ENCODE measurements at regions not wholly inside any gene's neighbourhood (a gene's known extent, or its start where the extent isn't known, plus 50 kb on each side); places are given as distances from the start of the nearest gene placed in this dataset.
A peak's percentile ranks its signal among the peaks of the same experiment; 100 is the strongest.

DNA sequence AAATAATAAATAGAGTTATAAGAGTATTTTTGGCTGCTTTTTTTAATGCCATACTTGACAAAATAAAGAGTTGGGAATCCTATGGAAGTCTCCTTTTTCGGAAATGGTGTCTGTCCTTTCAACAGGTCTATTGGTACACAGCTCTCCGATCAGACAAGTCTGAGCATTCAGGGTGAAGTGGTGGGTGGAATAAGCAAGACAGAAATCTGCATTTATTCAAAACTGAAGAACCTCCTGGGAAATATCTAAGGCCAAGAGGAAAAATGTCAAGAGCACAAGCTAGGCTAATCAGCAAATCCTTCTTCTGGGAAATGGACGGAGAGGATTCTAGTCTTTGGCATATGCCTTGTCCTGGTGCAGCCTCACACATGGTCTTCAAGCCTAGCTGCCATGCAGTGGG, 309.0 kb downstream of the CENPC start:
- no peak for DNase-seq (ENCODE audit: low read depth)
- TF ChIP-seq, protein P1, sequence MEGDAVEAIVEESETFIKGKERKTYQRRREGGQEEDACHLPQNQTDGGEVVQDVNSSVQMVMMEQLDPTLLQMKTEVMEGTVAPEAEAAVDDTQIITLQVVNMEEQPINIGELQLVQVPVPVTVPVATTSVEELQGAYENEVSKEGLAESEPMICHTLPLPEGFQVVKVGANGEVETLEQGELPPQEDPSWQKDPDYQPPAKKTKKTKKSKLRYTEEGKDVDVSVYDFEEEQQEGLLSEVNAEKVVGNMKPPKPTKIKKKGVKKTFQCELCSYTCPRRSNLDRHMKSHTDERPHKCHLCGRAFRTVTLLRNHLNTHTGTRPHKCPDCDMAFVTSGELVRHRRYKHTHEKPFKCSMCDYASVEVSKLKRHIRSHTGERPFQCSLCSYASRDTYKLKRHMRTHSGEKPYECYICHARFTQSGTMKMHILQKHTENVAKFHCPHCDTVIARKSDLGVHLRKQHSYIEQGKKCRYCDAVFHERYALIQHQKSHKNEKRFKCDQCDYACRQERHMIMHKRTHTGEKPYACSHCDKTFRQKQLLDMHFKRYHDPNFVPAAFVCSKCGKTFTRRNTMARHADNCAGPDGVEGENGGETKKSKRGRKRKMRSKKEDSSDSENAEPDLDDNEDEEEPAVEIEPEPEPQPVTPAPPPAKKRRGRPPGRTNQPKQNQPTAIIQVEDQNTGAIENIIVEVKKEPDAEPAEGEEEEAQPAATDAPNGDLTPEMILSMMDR (IDR thresholded peaks at IDR 0.05; ENCODE audit: insufficient read depth, low read length, poor library complexity, severe bottlenecking) = no peak
- H3K36me3 ChIP-seq (ENCODE audit: control insufficient read depth, insufficient read depth, low read length) = no peaks in the 10 kb centered on the region
- H3K4me3 ChIP-seq (ENCODE audit: low read depth, low read length) = no peak overlapping the region
- no peaks in the 10 kb centered on the region for H3K27me3 ChIP-seq (ENCODE audit: control insufficient read depth, insufficient read depth, low read length)

DNA sequence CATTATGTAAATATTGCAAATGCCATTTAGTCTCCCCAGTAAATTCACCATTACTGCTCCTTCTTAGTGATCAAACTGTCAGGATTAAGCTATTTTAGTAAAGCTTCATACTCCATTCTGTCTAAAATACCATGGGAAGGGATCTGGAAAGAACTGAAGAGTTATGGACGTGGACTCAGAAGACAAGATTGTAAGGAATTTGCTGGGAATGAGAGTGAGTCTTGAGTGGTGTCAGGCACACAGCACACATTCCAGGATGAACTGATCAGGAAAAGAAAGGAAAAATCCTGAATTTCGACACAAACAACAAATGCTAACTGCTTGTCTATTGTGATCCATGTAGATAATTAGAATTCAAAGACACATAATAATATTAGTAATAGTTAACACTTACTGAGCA, 311.0 kb downstream of the CENPC start:
- H3K4me3 ChIP-seq (ENCODE audit: low read depth, low read length) = no peak overlapping the region
- DNase-seq (ENCODE audit: low read depth) = peak; percentile 10
- H3K27me3 ChIP-seq (ENCODE audit: control insufficient read depth, insufficient read depth, low read length) = no peaks in the 10 kb centered on the region
- no peaks in the 10 kb centered on the region for H3K36me3 ChIP-seq (ENCODE audit: control insufficient read depth, insufficient read depth, low read length)
- TF ChIP-seq, protein P1 (IDR thresholded peaks at IDR 0.05; ENCODE audit: insufficient read depth, low read length, poor library complexity, severe bottlenecking) = no peak

DNA sequence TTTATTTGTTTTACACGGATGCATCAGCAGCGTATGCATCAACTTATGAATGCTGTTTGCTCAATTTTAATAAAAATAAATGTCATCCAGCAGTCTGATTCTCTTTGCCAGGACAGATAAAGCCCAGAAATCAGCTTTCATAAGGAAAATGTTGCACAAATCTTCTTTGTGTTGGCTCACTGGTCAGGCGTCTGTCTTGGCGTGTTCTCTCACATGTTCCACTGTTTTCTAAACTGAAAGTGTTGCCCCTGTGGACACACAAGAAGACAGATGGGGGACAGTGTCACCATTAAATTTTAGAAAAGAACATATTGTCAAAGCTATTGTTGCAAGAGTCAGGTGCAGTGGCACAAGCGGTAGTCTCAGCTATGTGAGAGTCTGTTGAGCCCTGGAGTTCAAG, 316.2 kb downstream of the CENPC start:
- DNase-seq (ENCODE audit: low read depth) = no peak
- TF ChIP-seq, protein P1 (IDR thresholded peaks at IDR 0.05; ENCODE audit: insufficient read depth, low read length, poor library complexity, severe bottlenecking) = no peak
- no peaks in the 10 kb centered on the region for H3K36me3 ChIP-seq (ENCODE audit: control insufficient read depth, insufficient read depth, low read length)
- H3K27me3 ChIP-seq (ENCODE audit: control insufficient read depth, insufficient read depth, low read length) = no peaks in the 10 kb centered on the region
- no peak overlapping the region for H3K4me3 ChIP-seq (ENCODE audit: low read depth, low read length)

DNA sequence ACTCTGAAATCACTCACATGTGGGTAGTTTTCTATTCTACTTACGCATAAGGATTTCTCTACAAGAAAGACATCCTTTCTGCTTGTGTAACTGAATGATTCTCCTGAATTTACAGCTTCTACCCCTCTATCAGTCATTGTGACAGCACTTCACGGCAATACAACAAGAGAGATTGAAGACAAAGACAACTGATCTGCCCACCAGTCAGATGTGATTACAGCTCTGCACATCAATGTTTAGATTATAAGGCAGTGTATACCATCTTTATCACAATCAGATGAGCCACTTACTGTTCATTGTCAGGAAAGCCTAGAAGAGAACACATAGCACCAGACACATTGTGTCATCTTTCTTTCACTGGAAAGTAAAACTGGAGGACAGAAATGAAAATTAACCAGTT, 324.4 kb downstream of the CENPC start:
- Histone ChIP-seq H3K27me3 (ENCODE audit: control insufficient read depth, insufficient read depth, low read length) (no peaks in the 10 kb centered on the region), H3K4me3 (ENCODE audit: low read depth, low read length) (no peak overlapping the region), H3K36me3 (ENCODE audit: control insufficient read depth, insufficient read depth, low read length) (no peaks in the 10 kb centered on the region)
- TF ChIP-seq, protein P1 (IDR thresholded peaks at IDR 0.05; ENCODE audit: insufficient read depth, low read length, poor library complexity, severe bottlenecking) = no peak
- no peak for DNase-seq (ENCODE audit: low read depth)

DNA sequence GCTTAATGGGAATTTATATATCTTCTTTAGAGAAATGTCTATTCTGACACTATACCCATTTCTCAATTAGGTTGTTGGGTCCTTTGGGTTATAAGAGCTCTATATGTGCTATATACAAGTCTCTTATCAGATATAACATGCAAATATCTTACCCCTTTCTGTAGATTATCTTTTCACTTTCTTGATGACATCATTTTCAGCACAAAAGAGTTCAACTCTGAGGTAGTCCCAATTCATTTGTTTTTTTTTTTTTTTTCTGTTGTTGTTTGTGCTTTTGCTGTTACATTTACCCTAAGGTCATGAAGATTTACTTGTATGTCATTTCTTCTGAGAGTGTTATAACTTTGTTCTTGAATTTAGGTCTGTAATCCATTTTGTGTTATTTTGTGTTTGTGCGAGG, 326.4 kb downstream of the CENPC start:
- TF ChIP-seq, protein P1 (IDR thresholded peaks at IDR 0.05; ENCODE audit: insufficient read depth, low read length, poor library complexity, severe bottlenecking) = no peak
- DNase-seq (ENCODE audit: low read depth) = no peak
- Histone ChIP-seq H3K36me3 (ENCODE audit: control insufficient read depth, insufficient read depth, low read length) (no peaks in the 10 kb centered on the region), H3K27me3 (ENCODE audit: control insufficient read depth, insufficient read depth, low read length) (no peaks in the 10 kb centered on the region), H3K4me3 (ENCODE audit: low read depth, low read length) (no peak overlapping the region)

DNA sequence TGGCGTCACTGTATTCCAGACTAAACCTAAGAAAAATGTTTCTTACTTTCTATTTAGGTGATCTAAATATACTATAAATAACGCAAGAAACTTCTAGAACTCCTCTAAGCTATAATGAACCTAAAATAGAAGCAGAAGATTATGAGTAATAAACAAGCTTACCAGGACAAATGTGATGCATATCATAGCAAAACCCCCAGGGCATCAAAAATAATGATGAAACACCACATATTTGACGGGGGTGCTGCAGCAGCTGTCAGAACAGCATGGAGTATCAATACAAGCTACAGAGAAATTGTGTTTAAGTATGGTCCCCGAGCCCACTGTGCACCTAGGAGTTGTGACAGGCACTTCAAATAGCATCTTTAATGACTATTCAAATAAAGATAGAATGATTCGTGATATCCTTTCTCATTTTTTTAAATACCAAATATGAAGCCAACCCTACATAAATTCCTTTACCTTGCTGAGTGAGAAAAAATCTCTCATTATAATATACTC, 337.3 kb downstream of the CENPC start:
- H3K4me3 ChIP-seq (ENCODE audit: low read depth, low read length) = no peak overlapping the region
- no peaks in the 10 kb centered on the region for H3K27me3 ChIP-seq (ENCODE audit: control insufficient read depth, insufficient read depth, low read length)
- no peaks in the 10 kb centered on the region for H3K36me3 ChIP-seq (ENCODE audit: control insufficient read depth, insufficient read depth, low read length)
- TF ChIP-seq, protein P1 (IDR thresholded peaks at IDR 0.05; ENCODE audit: insufficient read depth, low read length, poor library complexity, severe bottlenecking) = no peak
- no peak for DNase-seq (ENCODE audit: low read depth)
